GM21529 (cell line): ENCODE measurements at regions not wholly inside any gene's neighbourhood (a gene's known extent, or its start where the extent isn't known, plus 50 kb on each side); places are given as distances from the start of the nearest gene placed in this dataset.

Experiments used
- ATAC-seq: cut with Tn5 transposase; IDR thresholded peaks from one replicate; pipeline ENCODE4 v1.9.1; 2021; ENCODE audit not compliant: unreplicated experiment

GRCh38 chr14:31943217-31943799 lies 133.8 kb upstream of the ARHGAP5 start:
- ATAC-seq = no peak

GRCh38 chr14:31943861-31944255 lies 133.2 kb upstream of the ARHGAP5 start:
- ATAC-seq = no peak

- no peak for ATAC-seq
Measured at GRCh38 chr14:31944256-31945073, 132.6 kb upstream of the ARHGAP5 start.

GRCh38 chr14:31945074-31945613 lies 132.0 kb upstream of the ARHGAP5 start:
- peak; percentile 53 for ATAC-seq

- no peak for ATAC-seq
Measured at GRCh38 chr14:31945701-31946100, 131.4 kb upstream of the ARHGAP5 start.

GRCh38 chr14:31947076-31947475 lies 130.0 kb upstream of the ARHGAP5 start:
- ATAC-seq = no peak

- no peak for ATAC-seq
Measured at GRCh38 chr14:31947680-31948595, 129.2 kb upstream of the ARHGAP5 start.

- no peak for ATAC-seq
Measured at GRCh38 chr14:31949709-31950108, 127.4 kb upstream of the ARHGAP5 start.

GRCh38 chr14:31950331-31950730 lies 126.8 kb upstream of the ARHGAP5 start:
- no peak for ATAC-seq

- no peak for ATAC-seq
Measured at GRCh38 chr14:31950764-31951637, 126.1 kb upstream of the ARHGAP5 start.

GRCh38 chr14:31951638-31951964 lies 125.5 kb upstream of the ARHGAP5 start:
- ATAC-seq = no peak

- no peak for ATAC-seq
Measured at GRCh38 chr14:31952573-31952972, 124.5 kb upstream of the ARHGAP5 start.

- ATAC-seq = no peak
Measured at GRCh38 chr14:31953210-31953609, 123.9 kb upstream of the ARHGAP5 start.

- ATAC-seq = no peak
Measured at GRCh38 chr14:31954991-31955390, 122.1 kb upstream of the ARHGAP5 start.

- ATAC-seq = no peak
Measured at GRCh38 chr14:31955936-31956579, 121.0 kb upstream of the ARHGAP5 start.

- no peak for ATAC-seq
Measured at GRCh38 chr14:31957565-31957964, 119.5 kb upstream of the ARHGAP5 start.

- ATAC-seq = no peak
Measured at GRCh38 chr14:31960039-31960438, 117.1 kb upstream of the ARHGAP5 start.

- ATAC-seq = no peak
Measured at GRCh38 chr14:31961896-31962295, 115.2 kb upstream of the ARHGAP5 start.

- no peak for ATAC-seq
Measured at GRCh38 chr14:31962920-31963319, 114.2 kb upstream of the ARHGAP5 start.

GRCh38 chr14:31963587-31963986 lies 113.5 kb upstream of the ARHGAP5 start:
- no peak for ATAC-seq
